WERI-Rb-1 (cell line): ENCODE measurements at regions not wholly inside any gene's neighbourhood (a gene's known extent, or its start where the extent isn't known, plus 50 kb on each side); places are given as distances from the start of the nearest gene placed in this dataset.
"Not testable (repeated sequence)": the region's sequence is repeated elsewhere in the genome, so short reads cannot be mapped to it uniquely, and the experiment has no call there.

Source experiments
- DNase-seq: peaks from one replicate; pipeline ENCODE4 v3.0.0-alpha.2; 2020
- H3K27ac ChIP-seq: fragments of 250-450 bp; sonication (Bioruptor Pico); 2 replicates; pipeline ENCODE4 v1.5.1; 2020; ENCODE audit warnings: mild to moderate bottlenecking, moderate library complexity
- H3K27me3 ChIP-seq: fragments of 250-450 bp; sonication (Bioruptor Pico); 2 replicates; pipeline ENCODE4 v1.5.1; 2021; ENCODE audit warnings: mild to moderate bottlenecking, low read depth, moderate library complexity; ENCODE audit not compliant: insufficient read depth, severe bottlenecking
- H3K36me3 ChIP-seq: fragments of 250-450 bp; sonication (Bioruptor Pico); 2 replicates; pipeline ENCODE4 v1.5.1; 2020; ENCODE audit warnings: mild to moderate bottlenecking, moderate library complexity
- H3K4me3 ChIP-seq: 2 replicates; pipeline ENCODE4 v1.5.1; 2011; ENCODE audit warnings: low read depth, mild to moderate bottlenecking, control low read depth, low read length
- H3K9me3 ChIP-seq: fragments of 250-450 bp; sonication (Bioruptor Pico); 2 replicates; pipeline ENCODE4 v1.5.1; 2021; ENCODE audit warnings: mild to moderate bottlenecking, moderate library complexity; ENCODE audit not compliant: severe bottlenecking
- CTCF ChIP-seq: IDR thresholded peaks from 2 replicates; pipeline ENCODE4 v1.5.1; 2011; ENCODE audit warnings: low read depth, mild to moderate bottlenecking, control low read depth, inconsistent platforms, low read length

DNA sequence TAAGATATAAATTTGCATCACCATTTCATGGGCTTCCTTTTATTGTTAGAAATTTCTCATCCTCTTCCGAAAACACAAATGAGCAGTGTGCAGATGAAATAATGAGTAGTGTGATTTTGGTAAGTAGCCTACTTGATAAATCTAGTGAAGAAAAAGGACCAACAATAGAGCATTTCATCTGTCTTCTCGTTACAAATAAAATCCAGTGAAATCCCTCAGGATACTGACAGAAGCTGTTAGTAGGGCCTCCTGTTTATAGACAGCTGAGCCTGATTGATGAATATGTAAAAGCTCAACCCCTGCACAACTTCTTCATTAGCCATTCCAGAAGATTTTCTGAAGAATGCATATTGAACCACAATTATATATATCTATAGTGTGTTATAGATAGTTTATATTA lies 363.7 kb upstream of the EPHA6 start:
- TF ChIP-seq CTCF = no peak
- H3K9me3 ChIP-seq = no peaks in the 10 kb centered on the region
- no peak overlapping the region for H3K27ac ChIP-seq
- H3K27me3 ChIP-seq = peaks cover 47% of the 10 kb centered on the region
- no peak overlapping the region for H3K4me3 ChIP-seq
- no peak for DNase-seq
- H3K36me3 ChIP-seq = no peaks in the 10 kb centered on the region

GRCh38 chr3:96465521-96465920 lies 348.9 kb upstream of the EPHA6 start:
- no peak for TF ChIP-seq CTCF

DNA sequence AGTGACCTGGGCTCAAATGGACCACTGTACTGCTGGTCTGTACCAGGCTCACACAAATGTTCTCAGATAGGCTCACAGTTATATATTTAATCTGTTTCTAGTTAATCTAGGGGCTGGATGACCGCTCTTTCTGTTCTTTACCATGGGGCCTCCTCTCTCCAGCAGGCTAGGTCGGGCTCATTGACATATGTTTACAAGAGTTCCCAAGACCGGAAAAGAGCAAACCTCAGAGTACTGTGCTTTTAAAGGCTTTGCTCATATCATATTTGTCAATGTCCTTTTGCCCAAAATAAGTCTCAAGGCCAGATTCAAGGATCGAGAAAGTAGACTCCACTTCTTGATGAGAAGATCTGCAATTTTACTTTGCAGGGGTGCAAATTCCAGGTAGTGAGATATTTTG lies 348.0 kb upstream of the EPHA6 start:
- peaks cover 27% of the 10 kb centered on the region for H3K27me3 ChIP-seq
- DNase-seq = no peak
- H3K36me3 ChIP-seq = no peaks in the 10 kb centered on the region
- H3K27ac ChIP-seq = no peak overlapping the region
- H3K4me3 ChIP-seq = no peak overlapping the region
- no peak for TF ChIP-seq CTCF
- H3K9me3 ChIP-seq = no peaks in the 10 kb centered on the region

More at GRCh38 chr3:96465521-96465920, 348.9 kb upstream of the EPHA6 start:
- Histone ChIP-seq H3K9me3 (no peaks in the 10 kb centered on the region), H3K27me3 (peaks cover 27% of the 10 kb centered on the region), H3K4me3 (no peak overlapping the region), H3K36me3 (no peaks in the 10 kb centered on the region), H3K27ac (no peak overlapping the region)
- DNase-seq = no peak

- Histone ChIP-seq H3K9me3 (no peaks in the 10 kb centered on the region), H3K27me3 (peaks cover 34% of the 10 kb centered on the region), H3K27ac (no peak overlapping the region), H3K36me3 (no peaks in the 10 kb centered on the region), H3K4me3 (no peak overlapping the region)
- TF ChIP-seq CTCF = no peak
- DNase-seq = no peak
Observed at GRCh38 chr3:96467639-96468038, 346.8 kb upstream of the EPHA6 start.

- peaks cover 26% of the 10 kb centered on the region for H3K27me3 ChIP-seq
- H3K27ac ChIP-seq = no peak overlapping the region
- no peak for DNase-seq
- no peak overlapping the region for H3K4me3 ChIP-seq
- TF ChIP-seq CTCF = no peak
- no peaks in the 10 kb centered on the region for H3K36me3 ChIP-seq
- H3K9me3 ChIP-seq = peaks cover 5% of the 10 kb centered on the region
Observed at GRCh38 chr3:96478496-96478895, 335.9 kb upstream of the EPHA6 start.

- no peak for TF ChIP-seq CTCF
- Histone ChIP-seq H3K27me3 (peaks cover 25% of the 10 kb centered on the region), H3K36me3 (no peaks in the 10 kb centered on the region), H3K27ac (no peak overlapping the region), H3K9me3 (peaks cover 5% of the 10 kb centered on the region), H3K4me3 (no peak overlapping the region)
- DNase-seq = no peak
Observed at GRCh38 chr3:96480881-96481280, 333.5 kb upstream of the EPHA6 start.

DNA sequence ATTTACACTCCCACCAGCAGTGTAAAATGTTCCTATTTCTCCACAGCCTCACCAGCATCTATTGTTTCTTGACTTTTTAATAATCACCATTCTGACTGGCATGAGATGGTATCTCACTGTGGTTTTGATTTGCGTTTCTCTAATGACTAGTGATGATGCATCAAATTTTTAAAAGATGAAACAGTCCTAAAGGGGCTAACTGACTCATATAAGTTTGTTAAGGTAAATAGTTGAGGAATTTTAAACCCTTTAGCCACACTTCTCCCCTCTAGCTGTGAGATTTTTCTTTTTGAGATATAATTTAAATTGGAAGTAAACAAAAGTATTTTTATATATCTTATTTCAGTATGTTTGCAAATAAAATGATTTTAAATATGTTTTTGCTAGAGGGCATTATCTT lies 331.2 kb upstream of the EPHA6 start:
- not testable (repeated sequence) for H3K9me3 ChIP-seq, H3K27ac ChIP-seq, H3K36me3 ChIP-seq, DNase-seq, H3K4me3 ChIP-seq
- peaks cover 19% of the 10 kb centered on the region for H3K27me3 ChIP-seq
